Neural progenitor cell (in vitro differentiated cells): ENCODE measurements at regions not wholly inside any gene's neighbourhood (a gene's known extent, or its start where the extent isn't known, plus 50 kb on each side); places are given as distances from the start of the nearest gene placed in this dataset.

Experiments used
- CTCF ChIP-seq: fragments of 200-600 bp; sonication (generic); IDR thresholded peaks from 2 replicates; pipeline ENCODE4 v1.5.1; 2017; ENCODE audit warnings: antibody characterized with exemption, mild to moderate bottlenecking
- EZH2 ChIP-seq: fragments of 200-600 bp; sonication (generic); IDR thresholded peaks from 2 replicates; pipeline ENCODE4 v1.6.1; 2017; ENCODE audit warnings: antibody characterized with exemption, mild to moderate bottlenecking, moderate library complexity
- EZH2phosphoT487 ChIP-seq: fragments of 200-600 bp; sonication (generic); IDR thresholded peaks from 2 replicates; pipeline ENCODE4 v1.6.1; 2017; ENCODE audit warnings: antibody characterized with exemption

DNA sequence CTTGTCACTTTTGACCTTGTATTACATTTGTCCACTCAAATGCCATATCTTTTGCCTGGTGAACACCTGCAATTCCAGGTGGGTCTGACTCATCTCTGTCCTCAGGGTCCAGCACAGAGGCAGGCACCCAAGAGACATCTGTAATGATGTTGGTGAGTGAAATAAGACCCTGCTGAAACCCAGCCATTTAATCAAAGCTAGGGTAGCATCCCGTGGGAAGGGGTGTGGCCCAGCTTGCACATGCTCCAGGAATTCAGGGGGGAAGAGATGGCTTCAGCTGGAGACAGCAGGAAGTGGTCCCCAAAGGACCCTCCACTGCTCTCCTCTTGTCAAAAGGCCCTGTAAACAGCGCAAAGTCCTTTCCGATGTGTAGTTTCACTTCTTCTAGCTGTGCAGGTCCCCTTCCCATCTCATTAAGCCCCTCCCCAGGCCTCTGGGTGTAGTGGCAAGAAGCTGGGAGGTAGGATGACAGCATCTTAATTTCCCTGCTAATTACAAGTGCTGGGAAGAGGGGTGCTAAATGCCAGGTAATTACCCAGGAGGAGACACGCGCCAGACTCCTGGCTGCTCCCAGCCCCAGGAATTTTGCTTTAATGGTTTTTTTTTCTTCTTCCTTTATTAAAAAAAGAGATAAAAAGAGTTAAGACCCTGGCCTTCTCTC lies 54.4 kb upstream of the TRABD2B start:
- TF ChIP-seq CTCF (no peak), EZH2phosphoT487 (no peak), EZH2 (no peak)
